ENCODE measurements at regions not wholly inside any gene's neighbourhood (a gene's known extent, or its start where the extent isn't known, plus 50 kb on each side); places are given as distances from the start of the nearest gene placed in this dataset.

GRCh38 chr4:16289897-16290554, 63.8 kb upstream of the TAPT1 start:
- no peaks in the 10 kb centered on the region for H3K9me3 ChIP-seq
- no peak for TF ChIP-seq POLR2A (IDR thresholded peaks at IDR 0.05)
- peak in 5 of 6 experiments; percentile 48 to 75 (median 58) for TF ChIP-seq CTCF (IDR thresholded peaks at IDR 0.05)
- DNase-seq, result no peak
- H3K4me1 ChIP-seq, result peaks cover 0 to 5% (median 0%) of the 10 kb centered on the region in 3 donors
- H3K36me3 ChIP-seq, result no peaks in the 10 kb centered on the region
- no peak overlapping the region for H3K27ac ChIP-seq
- 1 to 4% methylated on average over 3 of the region's 4 CpGs for WGBS, 2 donors
- H3K4me3 ChIP-seq, result no peak overlapping the region
- peaks cover 0 to 6% (median 0%) of the 10 kb centered on the region in 4 donors for H3K27me3 ChIP-seq
- intact Hi-C loops (cut with DNase I), result loop anchor here (10.0 kb wide), 1 partner anchor 155 kb away; no protein-coding TSS in a partner anchor

GRCh38 chr4:16284050-16284449, 57.8 kb upstream of the TAPT1 start:
- Histone ChIP-seq H3K27ac (no peak overlapping the region), H3K36me3 (no peaks in the 10 kb centered on the region), H3K4me3 (no peak overlapping the region), H3K4me1 (no peaks in the 10 kb centered on the region), H3K27me3 (peaks cover 0 to under 1% (median 0%) of the 10 kb centered on the region in 4 donors), H3K9me3 (peaks cover 0 to 12% (median 0%) of the 10 kb centered on the region in 3 donors)
- no peak for TF ChIP-seq POLR2A (IDR thresholded peaks at IDR 0.05)
- TF ChIP-seq CTCF (IDR thresholded peaks at IDR 0.05), result no peak
- intact Hi-C loops (cut with DNase I), result no loop called here
- no peak for DNase-seq
- 67 to 94% methylated on average over 3 of the region's 3 CpGs for WGBS, 2 donors

- 83 to 92% methylated on average over 1 of the region's 1 CpG for WGBS, 2 donors
- DNase-seq, result no peak
- no peak overlapping the region for H3K27ac ChIP-seq
- TF ChIP-seq POLR2A (IDR thresholded peaks at IDR 0.05), result no peak
- peak in 1 of 6 experiments; percentile 35 for TF ChIP-seq CTCF (IDR thresholded peaks at IDR 0.05)
- intact Hi-C loops (cut with DNase I), result no loop called here
- no peaks in the 10 kb centered on the region for H3K36me3 ChIP-seq
- no peaks in the 10 kb centered on the region for H3K27me3 ChIP-seq
- H3K4me3 ChIP-seq, result no peak overlapping the region
- peaks cover 0 to 12% (median 0%) of the 10 kb centered on the region in 3 donors for H3K9me3 ChIP-seq
- H3K4me1 ChIP-seq, result no peaks in the 10 kb centered on the region
Observed at GRCh38 chr4:16278178-16278577, 51.9 kb upstream of the TAPT1 start.
